ENCODE measurements at regions not wholly inside any gene's neighbourhood (a gene's known extent, or its start where the extent isn't known, plus 50 kb on each side); places are given as distances from the start of the nearest gene placed in this dataset.

GRCh38 chr4:132504438-132504837 lies 644.7 kb upstream of the PCDH10 start:
- no peak for TF ChIP-seq EZH2 (IDR thresholded peaks at IDR 0.05; ENCODE audit: low read length)
- no peak for TF ChIP-seq CTCF (optimal IDR thresholded peaks at IDR 0.05 in 1 of 3, IDR thresholded peaks at IDR 0.05 in 1 of 3, conservative IDR thresholded peaks at IDR 0.05 in 1 of 3; ENCODE audit: extremely low read depth in 1 of 3, insufficient read depth in 2 of 3, low read length in 3 of 3)
